ENCODE measurements at regions not wholly inside any gene's neighbourhood (a gene's known extent, or its start where the extent isn't known, plus 50 kb on each side); places are given as distances from the start of the nearest gene placed in this dataset.

DNA sequence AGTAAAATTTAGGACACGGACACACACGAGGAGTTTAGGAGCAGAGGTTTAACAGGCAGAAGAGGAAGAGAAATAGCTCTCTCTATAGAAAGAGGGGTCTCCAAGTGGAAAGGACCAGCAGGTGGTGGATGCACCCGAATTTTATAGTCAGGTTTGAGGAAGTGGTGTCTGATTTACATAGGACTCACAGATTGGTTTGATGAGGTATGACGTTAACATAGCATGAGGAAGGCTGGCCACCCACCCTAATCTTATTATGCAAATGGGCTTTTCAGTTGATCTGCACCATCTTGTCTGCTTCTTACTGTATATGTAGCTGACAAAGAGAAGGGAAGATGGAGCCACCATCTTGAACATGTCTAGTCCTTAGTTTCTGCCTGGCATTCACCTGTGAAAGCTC, 52.5 kb upstream of the RGS2 start:
- intact Hi-C loops (cut with DNase I) = no loop called here
- TF ChIP-seq, protein P1, sequence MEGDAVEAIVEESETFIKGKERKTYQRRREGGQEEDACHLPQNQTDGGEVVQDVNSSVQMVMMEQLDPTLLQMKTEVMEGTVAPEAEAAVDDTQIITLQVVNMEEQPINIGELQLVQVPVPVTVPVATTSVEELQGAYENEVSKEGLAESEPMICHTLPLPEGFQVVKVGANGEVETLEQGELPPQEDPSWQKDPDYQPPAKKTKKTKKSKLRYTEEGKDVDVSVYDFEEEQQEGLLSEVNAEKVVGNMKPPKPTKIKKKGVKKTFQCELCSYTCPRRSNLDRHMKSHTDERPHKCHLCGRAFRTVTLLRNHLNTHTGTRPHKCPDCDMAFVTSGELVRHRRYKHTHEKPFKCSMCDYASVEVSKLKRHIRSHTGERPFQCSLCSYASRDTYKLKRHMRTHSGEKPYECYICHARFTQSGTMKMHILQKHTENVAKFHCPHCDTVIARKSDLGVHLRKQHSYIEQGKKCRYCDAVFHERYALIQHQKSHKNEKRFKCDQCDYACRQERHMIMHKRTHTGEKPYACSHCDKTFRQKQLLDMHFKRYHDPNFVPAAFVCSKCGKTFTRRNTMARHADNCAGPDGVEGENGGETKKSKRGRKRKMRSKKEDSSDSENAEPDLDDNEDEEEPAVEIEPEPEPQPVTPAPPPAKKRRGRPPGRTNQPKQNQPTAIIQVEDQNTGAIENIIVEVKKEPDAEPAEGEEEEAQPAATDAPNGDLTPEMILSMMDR (IDR thresholded peaks at IDR 0.05) = no peak
- no peak overlapping the region for H3K4me3 ChIP-seq

DNA sequence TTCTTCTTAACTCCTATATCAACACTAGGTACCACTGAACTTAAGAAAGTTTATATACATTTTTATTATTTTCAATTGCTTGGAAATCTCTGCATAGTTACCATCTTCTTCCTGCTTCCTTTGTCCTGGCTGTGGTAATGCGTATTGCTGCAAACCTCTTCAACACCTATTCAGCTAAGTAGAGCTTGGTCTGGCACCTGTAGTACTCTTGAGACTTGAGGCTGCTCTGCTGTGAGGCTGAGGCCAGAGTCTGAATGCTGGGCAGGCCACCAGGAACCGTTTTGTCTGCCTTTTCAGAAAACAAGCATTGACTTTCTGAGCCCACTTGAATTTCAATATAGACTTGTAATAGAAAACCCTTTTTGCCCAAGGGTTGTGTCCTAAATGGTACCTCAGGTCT, 52.0 kb upstream of the RGS2 start:
- Histone ChIP-seq H3K27ac (no peak overlapping the region), H3K9me3 (no peaks in the 10 kb centered on the region), H3K4me3 (no peak overlapping the region), H3K4me1 (no peaks in the 10 kb centered on the region), H3K36me3 (no peaks in the 10 kb centered on the region), H3K27me3 (no peaks in the 10 kb centered on the region)
- TF ChIP-seq, protein P1 (IDR thresholded peaks at IDR 0.05) = no peak
- peak in 1 of 4 donors; percentile 35 for DNase-seq
- peak; percentile 99 for ATAC-seq
- intact Hi-C loops (cut with DNase I) = no loop called here

More for the DNA sequence above, 52.5 kb upstream of the RGS2 start:
- no peaks in the 10 kb centered on the region for H3K36me3 ChIP-seq
- peaks cover 0 to 3% of the 10 kb centered on the region in 2 donors for H3K9me3 ChIP-seq
- H3K27me3 ChIP-seq = no peaks in the 10 kb centered on the region
- ATAC-seq = no peak
- DNase-seq = no peak
- H3K4me1 ChIP-seq = no peaks in the 10 kb centered on the region
- H3K27ac ChIP-seq = no peak overlapping the region

- H3K4me3 ChIP-seq = no peak overlapping the region
- no peak for ATAC-seq
- intact Hi-C loops (cut with DNase I) = no loop called here
- no peaks in the 10 kb centered on the region for H3K9me3 ChIP-seq
- no peak for DNase-seq
- no peak overlapping the region for H3K27ac ChIP-seq
- H3K36me3 ChIP-seq = no peaks in the 10 kb centered on the region
- H3K27me3 ChIP-seq = no peaks in the 10 kb centered on the region
- no peaks in the 10 kb centered on the region for H3K4me1 ChIP-seq
- TF ChIP-seq, protein P1 (IDR thresholded peaks at IDR 0.05) = no peak
Observed at GRCh38 chr1:192758492-192758891, 50.3 kb upstream of the RGS2 start.

All from left lung (tissue), 4 donors.